ENCODE measurements at regions not wholly inside any gene's neighbourhood (a gene's known extent, or its start where the extent isn't known, plus 50 kb on each side); places are given as distances from the start of the nearest gene placed in this dataset.

- intact Hi-C loops (cut with micrococcal nuclease; ENCODE audit: unreplicated experiment): no loop called here
- no peak overlapping the region for H3K4me3 ChIP-seq (ENCODE audit: low read depth, low read length)
- Mint-ChIP-seq H3K27ac (ENCODE audit: unreplicated experiment) (no peak overlapping the region), H3K4me1 (ENCODE audit: low read depth, unreplicated experiment) (no peaks in the 10 kb centered on the region), H3K4me3 (ENCODE audit: unreplicated experiment) (no peak overlapping the region), H3K27me3 (ENCODE audit: insufficient read depth, unreplicated experiment) (peaks cover 10% of the 10 kb centered on the region), H3K9me3 (ENCODE audit: unreplicated experiment) (no peaks in the 10 kb centered on the region), H3K36me3 (ENCODE audit: insufficient read depth, unreplicated experiment) (no peaks in the 10 kb centered on the region)
- H3K27me3 ChIP-seq (replicated peaks; ENCODE audit: control insufficient read depth, insufficient read depth, low read length): no peaks in the 10 kb centered on the region
- no TSS peak for BruUV-seq (replicated peaks)
- no peaks in the 10 kb centered on the region for H3K9me3 ChIP-seq
- no peak for TF ChIP-seq CTCF (IDR thresholded peaks at IDR 0.05; ENCODE audit: insufficient read depth in 1 of 2, low read depth in 1 of 2, low read length in 1 of 2, severe bottlenecking in 1 of 2, unreplicated experiment in 1 of 2)
- no peak for DNase-seq
- no peaks in the 10 kb centered on the region for H3K4me1 ChIP-seq
- H3K36me3 ChIP-seq (ENCODE audit: control insufficient read depth, insufficient read depth, low read length): no peaks in the 10 kb centered on the region
- ChIA-PET POLR2A (no interaction called here), CTCF (no interaction called here)
These were observed 138.8 kb downstream of the TUSC7 start for GRCh38 chr3:116848248-116848829.

GRCh38 chr3:116849261-116849688 lies 139.7 kb downstream of the TUSC7 start:
- no peaks in the 10 kb centered on the region for H3K9me3 Mint-ChIP-seq (ENCODE audit: unreplicated experiment)
- H3K4me3 ChIP-seq (ENCODE audit: low read depth, low read length): no peak overlapping the region
- TF ChIP-seq CTCF (IDR thresholded peaks at IDR 0.05; ENCODE audit: insufficient read depth in 1 of 2, low read depth in 1 of 2, low read length in 1 of 2, severe bottlenecking in 1 of 2, unreplicated experiment in 1 of 2): no peak
- H3K36me3 ChIP-seq (ENCODE audit: control insufficient read depth, insufficient read depth, low read length): no peaks in the 10 kb centered on the region
- H3K36me3 Mint-ChIP-seq (ENCODE audit: insufficient read depth, unreplicated experiment): no peaks in the 10 kb centered on the region
- intact Hi-C loops (cut with micrococcal nuclease; ENCODE audit: unreplicated experiment): no loop called here
- peaks cover 10% of the 10 kb centered on the region for H3K27me3 Mint-ChIP-seq (ENCODE audit: insufficient read depth, unreplicated experiment)
- no TSS peak for BruUV-seq (replicated peaks)
- ChIA-PET POLR2A (no interaction called here), CTCF (no interaction called here)
- no peak overlapping the region for H3K4me3 Mint-ChIP-seq (ENCODE audit: unreplicated experiment)
- no peak overlapping the region for H3K27ac Mint-ChIP-seq (ENCODE audit: unreplicated experiment)
- H3K27me3 ChIP-seq (replicated peaks; ENCODE audit: control insufficient read depth, insufficient read depth, low read length): no peaks in the 10 kb centered on the region
- H3K4me1 ChIP-seq: no peaks in the 10 kb centered on the region
- DNase-seq: no peak
- no peaks in the 10 kb centered on the region for H3K4me1 Mint-ChIP-seq (ENCODE audit: low read depth, unreplicated experiment)
- no peaks in the 10 kb centered on the region for H3K9me3 ChIP-seq

GRCh38 chr3:116852803-116853202 lies 143.2 kb downstream of the TUSC7 start:
- intact Hi-C loops (cut with micrococcal nuclease; ENCODE audit: unreplicated experiment): no loop called here
- Mint-ChIP-seq H3K36me3 (ENCODE audit: insufficient read depth, unreplicated experiment) (no peaks in the 10 kb centered on the region), H3K27me3 (ENCODE audit: insufficient read depth, unreplicated experiment) (peaks cover 5% of the 10 kb centered on the region), H3K4me3 (ENCODE audit: unreplicated experiment) (no peak overlapping the region), H3K9me3 (ENCODE audit: unreplicated experiment) (no peaks in the 10 kb centered on the region), H3K27ac (ENCODE audit: unreplicated experiment) (no peak overlapping the region), H3K4me1 (ENCODE audit: low read depth, unreplicated experiment) (no peaks in the 10 kb centered on the region)
- H3K4me1 ChIP-seq: no peaks in the 10 kb centered on the region
- no peak for TF ChIP-seq CTCF (IDR thresholded peaks at IDR 0.05; ENCODE audit: insufficient read depth in 1 of 2, low read depth in 1 of 2, low read length in 1 of 2, severe bottlenecking in 1 of 2, unreplicated experiment in 1 of 2)
- no TSS peak for BruUV-seq (replicated peaks)
- no peak overlapping the region for H3K4me3 ChIP-seq (ENCODE audit: low read depth, low read length)
- ChIA-PET CTCF (interaction anchor here (1.3 kb wide), 1 partner anchor 82 kb away, joined by 4 read pairs; no protein-coding TSS in a partner anchor), POLR2A (no interaction called here)
- no peaks in the 10 kb centered on the region for H3K9me3 ChIP-seq
- no peaks in the 10 kb centered on the region for H3K27me3 ChIP-seq (replicated peaks; ENCODE audit: control insufficient read depth, insufficient read depth, low read length)
- DNase-seq: no peak
- no peaks in the 10 kb centered on the region for H3K36me3 ChIP-seq (ENCODE audit: control insufficient read depth, insufficient read depth, low read length)
